Natural killer cell (primary cell): ENCODE measurements at regions not wholly inside any gene's neighbourhood (a gene's known extent, or its start where the extent isn't known, plus 50 kb on each side); places are given as distances from the start of the nearest gene placed in this dataset.

Experiments
- ATAC-seq, 3 donors: fragments of 150-1000 bp in 2 of 3; fragments of 200-7000 bp in 1 of 3; cut with Tn5 transposase; 1 replicate in 1 of 3; 2 replicates in 2 of 3; pipeline ENCODE4 v1.10.0; 2021; ENCODE audit warnings: mild to moderate bottlenecking in 2 of 3, moderate library complexity in 2 of 3
- DNase-seq, 2 donors: peaks; one replicate each; pipeline versions ENCODE4 v3.0.0 to v3.0.0-alpha.2; 2013 to 2021; ENCODE audit warnings: mixed read lengths in 1 of 2
- H3K27ac ChIP-seq: one replicate; pipeline ENCODE4 v1.5.1; 2013; ENCODE audit warnings: mild to moderate bottlenecking, low read length
- H3K27me3 ChIP-seq: one replicate; pipeline ENCODE4 v1.6.1; 2013; ENCODE audit warnings: low read length; ENCODE audit not compliant: control insufficient read depth, insufficient read depth
- H3K36me3 ChIP-seq: one replicate; pipeline ENCODE4 v1.6.1; 2013; ENCODE audit warnings: low read length; ENCODE audit not compliant: control insufficient read depth, insufficient read depth
- H3K4me1 ChIP-seq: one replicate; pipeline ENCODE4 v1.6.1; 2013; ENCODE audit warnings: low read length; ENCODE audit not compliant: control insufficient read depth, insufficient read depth
- H3K4me3 ChIP-seq: one replicate; pipeline ENCODE4 v1.5.1; 2013; ENCODE audit warnings: low read length
- H3K9me3 ChIP-seq: one replicate; pipeline ENCODE4 v1.6.1; 2013; ENCODE audit warnings: low read length; ENCODE audit not compliant: control insufficient read depth, insufficient read depth
- H3K27ac Mint-ChIP-seq, 2 donors: one replicate each; pipeline ENCODE4 v1.8.0; 2022; ENCODE audit warnings: mild to moderate bottlenecking in 2 of 2, mixed read lengths in 2 of 2, moderate library complexity in 1 of 2
- H3K27me3 Mint-ChIP-seq, 2 donors: one replicate each; pipeline ENCODE4 v1.8.0; 2022; ENCODE audit warnings: low read depth in 2 of 2, mixed read lengths in 2 of 2
- H3K36me3 Mint-ChIP-seq: one replicate; pipeline ENCODE4 v1.8.0; 2022; ENCODE audit warnings: mixed read lengths
- H3K4me1 Mint-ChIP-seq, 2 donors: one replicate each; pipeline ENCODE4 v1.8.0; 2022; ENCODE audit warnings: mixed read lengths in 2 of 2
- H3K4me3 Mint-ChIP-seq: one replicate; pipeline ENCODE4 v1.8.0; 2022; ENCODE audit warnings: mild to moderate bottlenecking, moderate library complexity, mixed read lengths
- H3K9me3 Mint-ChIP-seq, 2 donors: one replicate each; pipeline ENCODE4 v1.8.0; 2022; ENCODE audit warnings: mixed read lengths in 2 of 2
- WGBS: methylation state at CpG from one replicate; pipeline ENCODE4 v1.1.7; 2013; ENCODE audit warnings: missing lambda C conversion rate; ENCODE audit not compliant: insufficient coverage; 5-methylcytosine and 5-hydroxymethylcytosine counted together
- intact Hi-C: fragments of 100-400 bp; cut with micrococcal nuclease; formaldehyde crosslinking; loops from one replicate; pipeline ENCODE4 v1.14.2; 2022
- TF ChIP-seq, protein P1 (sequence below): fragments of 200-600 bp; IDR thresholded peaks from one replicate; pipeline ENCODE4 v1.8.0; 2022; ENCODE audit warnings: antibody characterized with exemption

DNA sequence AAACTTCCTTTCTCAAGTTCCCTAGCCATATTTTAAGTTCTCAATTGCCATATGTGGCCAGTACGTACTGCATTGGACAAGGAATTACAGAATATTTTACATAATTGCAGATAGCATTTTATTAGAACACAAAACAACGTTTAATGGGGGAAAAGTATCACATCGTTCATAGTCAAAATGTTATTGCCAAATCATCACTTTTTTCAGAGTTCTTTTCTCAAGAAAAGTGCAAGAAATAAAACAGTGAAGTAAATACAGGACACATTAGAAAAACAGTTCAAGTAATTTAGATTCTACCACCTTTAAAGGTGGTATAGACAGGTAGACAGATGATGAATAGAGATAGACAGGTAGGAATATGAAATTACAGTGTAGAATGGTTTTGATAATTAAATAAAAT lies 479.1 kb upstream of the NCAM2 start:
- H3K9me3 ChIP-seq, result no peaks in the 10 kb centered on the region
- intact Hi-C loops, result no loop called here
- H3K36me3 ChIP-seq, result no peaks in the 10 kb centered on the region
- TF ChIP-seq, protein P1, sequence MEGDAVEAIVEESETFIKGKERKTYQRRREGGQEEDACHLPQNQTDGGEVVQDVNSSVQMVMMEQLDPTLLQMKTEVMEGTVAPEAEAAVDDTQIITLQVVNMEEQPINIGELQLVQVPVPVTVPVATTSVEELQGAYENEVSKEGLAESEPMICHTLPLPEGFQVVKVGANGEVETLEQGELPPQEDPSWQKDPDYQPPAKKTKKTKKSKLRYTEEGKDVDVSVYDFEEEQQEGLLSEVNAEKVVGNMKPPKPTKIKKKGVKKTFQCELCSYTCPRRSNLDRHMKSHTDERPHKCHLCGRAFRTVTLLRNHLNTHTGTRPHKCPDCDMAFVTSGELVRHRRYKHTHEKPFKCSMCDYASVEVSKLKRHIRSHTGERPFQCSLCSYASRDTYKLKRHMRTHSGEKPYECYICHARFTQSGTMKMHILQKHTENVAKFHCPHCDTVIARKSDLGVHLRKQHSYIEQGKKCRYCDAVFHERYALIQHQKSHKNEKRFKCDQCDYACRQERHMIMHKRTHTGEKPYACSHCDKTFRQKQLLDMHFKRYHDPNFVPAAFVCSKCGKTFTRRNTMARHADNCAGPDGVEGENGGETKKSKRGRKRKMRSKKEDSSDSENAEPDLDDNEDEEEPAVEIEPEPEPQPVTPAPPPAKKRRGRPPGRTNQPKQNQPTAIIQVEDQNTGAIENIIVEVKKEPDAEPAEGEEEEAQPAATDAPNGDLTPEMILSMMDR, result no peak
- H3K4me3 Mint-ChIP-seq, result no peak overlapping the region
- no peaks in the 10 kb centered on the region for H3K4me1 ChIP-seq
- H3K36me3 Mint-ChIP-seq, result peaks cover 4% of the 10 kb centered on the region
- H3K4me1 Mint-ChIP-seq, result no peaks in the 10 kb centered on the region
- no peaks in the 10 kb centered on the region for H3K27me3 ChIP-seq
- H3K27ac ChIP-seq, result no peak overlapping the region
- H3K4me3 ChIP-seq, result no peak overlapping the region
- no peak overlapping the region for H3K27ac Mint-ChIP-seq
- no peak for DNase-seq
- peaks cover 0 to 11% of the 10 kb centered on the region in 2 donors for H3K9me3 Mint-ChIP-seq
- ATAC-seq, result no peak
- 93% methylated on average over 2 of the region's 3 CpGs for WGBS
- no peaks in the 10 kb centered on the region for H3K27me3 Mint-ChIP-seq

DNA sequence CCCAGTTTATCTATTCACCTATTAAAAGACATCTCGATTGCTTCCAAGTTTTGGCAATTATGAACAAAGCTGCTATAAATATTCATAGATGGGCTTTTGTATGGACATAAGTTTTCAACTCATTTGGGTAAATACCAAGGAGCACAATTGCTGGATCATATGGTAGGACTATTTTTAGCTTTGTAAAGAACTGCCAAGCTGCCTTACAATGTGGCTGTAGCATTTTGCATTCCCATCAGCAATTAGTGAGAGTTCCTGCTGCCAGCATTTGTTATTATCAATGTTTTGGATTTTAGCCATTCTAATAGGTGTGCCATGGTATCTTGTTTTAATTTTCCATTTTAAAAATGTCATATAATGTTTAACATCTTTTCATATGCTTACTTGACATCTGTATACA lies 475.6 kb upstream of the NCAM2 start:
- ATAC-seq, result no peak
- no peaks in the 10 kb centered on the region for H3K4me1 ChIP-seq
- intact Hi-C loops, result no loop called here
- no peaks in the 10 kb centered on the region for H3K9me3 ChIP-seq
- Mint-ChIP-seq H3K9me3 (peaks cover 2 to 14% of the 10 kb centered on the region in 2 donors), H3K36me3 (peaks cover 5% of the 10 kb centered on the region), H3K4me3 (no peak overlapping the region), H3K27me3 (no peaks in the 10 kb centered on the region), H3K27ac (no peak overlapping the region), H3K4me1 (no peaks in the 10 kb centered on the region)
- no peak overlapping the region for H3K27ac ChIP-seq
- WGBS, result no CpG with 5 or more reads among the region's 1 CpG
- DNase-seq, result no peak
- no peaks in the 10 kb centered on the region for H3K36me3 ChIP-seq
- TF ChIP-seq, protein P1, result no peak
- H3K27me3 ChIP-seq, result no peaks in the 10 kb centered on the region
- H3K4me3 ChIP-seq, result no peak overlapping the region

GRCh38 chr21:20523191-20523590 lies 475.0 kb upstream of the NCAM2 start:
- no peak for ATAC-seq
- H3K36me3 Mint-ChIP-seq, result peaks cover 5% of the 10 kb centered on the region

More at GRCh38 chr21:20523191-20523590, 475.0 kb upstream of the NCAM2 start:
- H3K4me1 Mint-ChIP-seq, result no peaks in the 10 kb centered on the region
- no peaks in the 10 kb centered on the region for H3K36me3 ChIP-seq
- no peak overlapping the region for H3K27ac ChIP-seq
- no peak overlapping the region for H3K4me3 Mint-ChIP-seq
- no peak for DNase-seq
- intact Hi-C loops, result no loop called here
- no peaks in the 10 kb centered on the region for H3K27me3 Mint-ChIP-seq
- H3K27me3 ChIP-seq, result no peaks in the 10 kb centered on the region
- H3K4me3 ChIP-seq, result no peak overlapping the region
- no peak overlapping the region for H3K27ac Mint-ChIP-seq
- TF ChIP-seq, protein P1, result no peak
- H3K4me1 ChIP-seq, result no peaks in the 10 kb centered on the region
- H3K9me3 Mint-ChIP-seq, result peaks cover 2 to 14% of the 10 kb centered on the region in 2 donors
- H3K9me3 ChIP-seq, result no peaks in the 10 kb centered on the region
